Progenitor cell of endocrine pancreas (in vitro differentiated cells): ENCODE measurements at regions not wholly inside any gene's neighbourhood (a gene's known extent, or its start where the extent isn't known, plus 50 kb on each side); places are given as distances from the start of the nearest gene placed in this dataset.
"Not testable (repeated sequence)": the region's sequence is repeated elsewhere in the genome, so short reads cannot be mapped to it uniquely, and the experiment has no call there.

ENCODE experiments used
- DNase-seq: peaks from one replicate; pipeline ENCODE4 v3.0.0; 2021; ENCODE audit warnings: low spot score; ENCODE audit not compliant: unreplicated experiment
- H3K27ac Mint-ChIP-seq: 2 replicates; pipeline ENCODE4 v1.8.0; 2021; ENCODE audit warnings: mild to moderate bottlenecking, moderate library complexity, mixed read lengths
- H3K27me3 Mint-ChIP-seq: 2 replicates; pipeline ENCODE4 v1.8.0; 2021; ENCODE audit warnings: mixed read lengths
- H3K36me3 Mint-ChIP-seq: 2 replicates; pipeline ENCODE4 v1.8.0; 2022; ENCODE audit warnings: mixed read lengths; ENCODE audit not compliant: insufficient read depth
- H3K4me1 Mint-ChIP-seq: 2 replicates; pipeline ENCODE4 v1.8.0; 2021; ENCODE audit warnings: low read depth, mixed read lengths
- H3K4me3 Mint-ChIP-seq: 2 replicates; pipeline ENCODE4 v1.8.0; 2021; ENCODE audit warnings: low read depth, mild to moderate bottlenecking, moderate library complexity, mixed read lengths
- H3K9me3 Mint-ChIP-seq: 2 replicates; pipeline ENCODE4 v1.8.0; 2021; ENCODE audit warnings: low read depth, mixed read lengths
- CTCF ChIP-seq: fragments of 200-600 bp; sonication (generic); IDR thresholded peaks from one replicate; pipeline ENCODE4 v1.5.0; 2021; ENCODE audit warnings: antibody characterized with exemption, mild to moderate bottlenecking; ENCODE audit not compliant: unreplicated experiment

DNA sequence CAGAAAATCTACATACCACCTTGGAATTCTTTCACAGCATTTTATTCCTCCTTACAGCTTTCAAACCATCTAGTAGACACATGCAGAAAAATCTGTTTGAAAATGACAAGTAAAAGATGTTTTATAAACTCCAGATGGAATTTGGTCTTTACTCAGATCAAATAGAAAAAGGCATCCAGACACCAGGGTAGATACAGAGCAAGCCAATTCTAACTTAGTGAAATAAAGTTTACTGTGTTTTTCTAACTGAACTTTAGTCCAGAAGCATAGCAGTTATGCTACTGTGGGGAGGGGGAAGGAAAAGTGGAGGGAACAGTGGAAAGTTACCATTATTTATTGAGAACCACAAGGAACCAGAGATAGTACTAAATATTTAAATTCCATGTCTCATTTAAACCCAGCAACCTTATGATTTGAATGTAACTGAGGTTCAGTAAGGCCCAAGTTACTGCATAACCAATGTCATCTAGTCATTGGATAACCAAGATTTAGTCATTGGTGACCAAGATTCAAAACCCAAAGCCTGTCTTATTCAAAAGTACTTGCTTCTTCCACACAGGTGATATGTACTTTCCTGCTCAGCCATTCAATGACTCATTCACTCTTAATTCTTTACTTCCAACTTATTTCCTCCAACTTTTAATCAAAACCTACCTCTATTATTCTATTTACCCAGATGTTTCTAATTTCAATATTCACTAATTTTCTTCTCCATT, 57.7 kb downstream of the RAD51AP2 start:
- Mint-ChIP-seq H3K27ac (no peak overlapping the region), H3K27me3 (no peaks in the 10 kb centered on the region), H3K4me1 (no peaks in the 10 kb centered on the region), H3K9me3 (peaks cover 6% of the 10 kb centered on the region), H3K36me3 (no peaks in the 10 kb centered on the region), H3K4me3 (no peak overlapping the region)
- DNase-seq = no peak
- no peak for TF ChIP-seq CTCF

- H3K4me1 Mint-ChIP-seq = peaks cover 5% of the 10 kb centered on the region
- TF ChIP-seq CTCF = no peak
Observed at GRCh38 chr2:17455343-17455742, 62.9 kb downstream of the RAD51AP2 start.

DNA sequence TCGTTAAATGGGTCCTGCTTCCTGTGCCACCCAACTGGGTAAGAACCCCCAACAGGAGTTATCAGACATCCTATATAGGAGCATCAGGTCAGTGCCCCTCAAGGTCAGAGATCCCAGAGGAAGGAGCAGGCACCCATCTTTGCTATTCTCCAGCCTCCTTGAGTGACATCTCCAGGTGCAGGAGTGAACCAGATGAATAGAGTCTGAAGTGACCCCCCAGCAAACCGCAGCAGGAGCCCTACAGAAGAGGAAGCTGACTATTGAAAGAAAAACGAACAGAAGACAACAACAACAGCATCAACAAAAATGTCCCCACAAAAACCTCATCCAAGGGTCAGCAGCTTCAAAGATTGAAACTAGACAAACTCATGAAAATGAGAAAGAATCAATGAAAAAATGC, 72.0 kb downstream of the RAD51AP2 start:
- H3K27ac Mint-ChIP-seq, H3K27me3 Mint-ChIP-seq, H3K36me3 Mint-ChIP-seq: not testable (repeated sequence)

More at GRCh38 chr2:17455343-17455742, 62.9 kb downstream of the RAD51AP2 start:
- H3K27ac Mint-ChIP-seq = no peak overlapping the region
- H3K9me3 Mint-ChIP-seq = peaks cover 10% of the 10 kb centered on the region
- DNase-seq = no peak
- no peaks in the 10 kb centered on the region for H3K27me3 Mint-ChIP-seq
- H3K36me3 Mint-ChIP-seq = no peaks in the 10 kb centered on the region
- H3K4me3 Mint-ChIP-seq = no peak overlapping the region

DNA sequence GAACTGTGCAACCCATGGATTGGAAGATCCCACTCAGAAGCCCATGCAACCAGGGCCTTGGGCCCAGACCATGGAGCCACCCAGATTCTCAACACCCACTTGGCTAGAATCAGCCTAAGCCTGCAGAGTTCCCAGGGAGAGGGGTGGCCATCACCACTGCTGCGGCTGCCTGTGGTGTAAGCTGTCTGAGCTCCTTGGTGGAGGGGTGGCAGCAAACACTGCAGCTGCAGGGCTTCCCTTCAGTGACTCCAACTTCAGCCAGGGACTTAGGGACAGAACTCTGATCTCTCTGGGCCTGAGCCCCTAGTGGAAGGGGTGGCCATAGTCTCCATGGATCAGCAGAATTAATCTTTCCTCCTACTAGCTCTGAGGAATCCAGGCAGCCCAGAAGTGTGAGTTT, 72.5 kb downstream of the RAD51AP2 start:
- no peak for TF ChIP-seq CTCF
- Mint-ChIP-seq H3K36me3 (peaks cover 2% of the 10 kb centered on the region), H3K9me3 (peaks cover 13% of the 10 kb centered on the region), H3K4me3 (no peak overlapping the region), H3K27ac (no peak overlapping the region), H3K4me1 (peaks cover 3% of the 10 kb centered on the region), H3K27me3 (no peaks in the 10 kb centered on the region)
- no peak for DNase-seq

More for the DNA sequence above, 72.0 kb downstream of the RAD51AP2 start:
- not testable (repeated sequence) for DNase-seq, H3K4me3 Mint-ChIP-seq, H3K4me1 Mint-ChIP-seq
- H3K9me3 Mint-ChIP-seq = peaks cover 13% of the 10 kb centered on the region

- no peak overlapping the region for H3K4me3 Mint-ChIP-seq
- no peak for TF ChIP-seq CTCF
- no peak overlapping the region for H3K27ac Mint-ChIP-seq
- no peaks in the 10 kb centered on the region for H3K9me3 Mint-ChIP-seq
- DNase-seq = no peak
- H3K36me3 Mint-ChIP-seq = no peaks in the 10 kb centered on the region
- H3K27me3 Mint-ChIP-seq = no peaks in the 10 kb centered on the region
- peaks cover 3% of the 10 kb centered on the region for H3K4me1 Mint-ChIP-seq
Observed at GRCh38 chr2:17442334-17442733, 75.9 kb downstream of the RAD51AP2 start.

DNA sequence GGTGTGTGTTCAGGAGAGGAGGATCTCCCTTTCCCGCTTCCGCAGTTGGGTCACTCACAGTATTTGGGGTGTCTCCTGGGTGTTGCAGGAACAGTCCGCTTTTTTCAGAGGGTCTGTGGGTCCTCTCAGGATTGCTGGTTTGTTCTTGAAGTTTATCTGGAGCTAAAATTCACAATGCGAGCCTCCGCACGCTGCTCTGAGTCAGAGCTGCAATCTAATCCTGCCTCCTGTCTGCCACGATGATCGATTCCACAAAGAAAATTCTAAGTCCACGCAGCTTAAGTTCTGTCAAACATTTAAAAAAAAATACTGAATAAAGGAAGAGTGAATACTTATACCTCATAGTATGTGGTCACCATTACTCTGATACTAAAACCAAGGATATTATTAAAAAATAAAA, 76.5 kb downstream of the RAD51AP2 start:
- Mint-ChIP-seq H3K27ac (peak overlapping the region; percentile 33), H3K4me1 (peaks cover 3% of the 10 kb centered on the region), H3K4me3 (no peak overlapping the region), H3K9me3 (no peaks in the 10 kb centered on the region), H3K36me3 (no peaks in the 10 kb centered on the region), H3K27me3 (no peaks in the 10 kb centered on the region)
- TF ChIP-seq CTCF = no peak
- no peak for DNase-seq
